ENCODE measurements at regions not wholly inside any gene's neighbourhood (a gene's known extent, or its start where the extent isn't known, plus 50 kb on each side); places are given as distances from the start of the nearest gene placed in this dataset.

DNA sequence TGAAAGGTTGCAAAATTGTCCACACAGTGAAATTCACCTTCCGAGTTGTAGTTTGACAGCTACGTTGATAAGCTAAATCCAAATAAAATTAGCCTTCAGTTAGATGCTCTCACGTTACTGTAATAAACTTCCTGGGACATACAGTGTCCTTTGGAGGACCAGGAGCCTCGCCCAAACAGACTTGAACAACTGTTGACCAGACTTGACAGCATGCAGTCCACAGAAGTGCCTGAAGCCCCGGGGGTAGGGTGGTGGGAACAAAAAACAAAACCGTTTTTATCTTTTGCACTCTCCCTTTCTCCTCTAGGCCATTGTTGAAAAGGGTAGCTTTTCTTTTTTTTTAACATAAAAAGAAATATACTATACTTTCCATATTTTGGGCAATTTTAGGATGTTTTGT, 172.8 kb upstream of the SAMSN1 start:
- TF ChIP-seq, protein P1, sequence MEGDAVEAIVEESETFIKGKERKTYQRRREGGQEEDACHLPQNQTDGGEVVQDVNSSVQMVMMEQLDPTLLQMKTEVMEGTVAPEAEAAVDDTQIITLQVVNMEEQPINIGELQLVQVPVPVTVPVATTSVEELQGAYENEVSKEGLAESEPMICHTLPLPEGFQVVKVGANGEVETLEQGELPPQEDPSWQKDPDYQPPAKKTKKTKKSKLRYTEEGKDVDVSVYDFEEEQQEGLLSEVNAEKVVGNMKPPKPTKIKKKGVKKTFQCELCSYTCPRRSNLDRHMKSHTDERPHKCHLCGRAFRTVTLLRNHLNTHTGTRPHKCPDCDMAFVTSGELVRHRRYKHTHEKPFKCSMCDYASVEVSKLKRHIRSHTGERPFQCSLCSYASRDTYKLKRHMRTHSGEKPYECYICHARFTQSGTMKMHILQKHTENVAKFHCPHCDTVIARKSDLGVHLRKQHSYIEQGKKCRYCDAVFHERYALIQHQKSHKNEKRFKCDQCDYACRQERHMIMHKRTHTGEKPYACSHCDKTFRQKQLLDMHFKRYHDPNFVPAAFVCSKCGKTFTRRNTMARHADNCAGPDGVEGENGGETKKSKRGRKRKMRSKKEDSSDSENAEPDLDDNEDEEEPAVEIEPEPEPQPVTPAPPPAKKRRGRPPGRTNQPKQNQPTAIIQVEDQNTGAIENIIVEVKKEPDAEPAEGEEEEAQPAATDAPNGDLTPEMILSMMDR (IDR thresholded peaks at IDR 0.05) = no peak
- no peak for TF ChIP-seq POLR2A (IDR thresholded peaks at IDR 0.05)
